Rectal smooth muscle tissue (tissue), 1 donor: ENCODE measurements at regions not wholly inside any gene's neighbourhood (a gene's known extent, or its start where the extent isn't known, plus 50 kb on each side); places are given as distances from the start of the nearest gene placed in this dataset.

ENCODE experiments used
- H3K27ac ChIP-seq: one replicate; pipeline ENCODE4 v1.7.0; 2013; ENCODE audit warnings: low read depth, low read length, inconsistent platforms
- H3K27me3 ChIP-seq: one replicate; pipeline ENCODE4 v1.7.0; 2013; ENCODE audit warnings: low read length; ENCODE audit not compliant: control insufficient read depth, insufficient read depth
- H3K36me3 ChIP-seq: one replicate; pipeline ENCODE4 v1.7.0; 2013; ENCODE audit warnings: low read length; ENCODE audit not compliant: control insufficient read depth, insufficient read depth
- H3K4me1 ChIP-seq: one replicate; pipeline ENCODE4 v1.7.0; 2013; ENCODE audit warnings: low read length; ENCODE audit not compliant: control insufficient read depth, insufficient read depth
- H3K4me3 ChIP-seq: one replicate; pipeline ENCODE4 v1.7.0; 2013; ENCODE audit warnings: low read length
- H3K9ac ChIP-seq: one replicate; pipeline ENCODE4 v1.7.0; 2013; ENCODE audit warnings: low read length

GRCh38 chr6:103080497-103080896 lies 1687.0 kb downstream of the GRIK2 start:
- Histone ChIP-seq H3K27me3 (no peaks in the 10 kb centered on the region), H3K27ac (no peak overlapping the region), H3K4me1 (no peaks in the 10 kb centered on the region), H3K9ac (no peak overlapping the region), H3K36me3 (no peaks in the 10 kb centered on the region), H3K4me3 (no peak overlapping the region)

- Histone ChIP-seq H3K9ac (no peak overlapping the region), H3K27ac (no peak overlapping the region), H3K36me3 (no peaks in the 10 kb centered on the region), H3K27me3 (no peaks in the 10 kb centered on the region), H3K4me1 (no peaks in the 10 kb centered on the region), H3K4me3 (no peak overlapping the region)
Measured at GRCh38 chr6:103079867-103080266, 1686.4 kb downstream of the GRIK2 start.

- Histone ChIP-seq H3K9ac (no peak overlapping the region), H3K36me3 (no peaks in the 10 kb centered on the region), H3K27me3 (no peaks in the 10 kb centered on the region), H3K4me3 (no peak overlapping the region), H3K4me1 (no peaks in the 10 kb centered on the region), H3K27ac (no peak overlapping the region)
Measured at GRCh38 chr6:103062136-103062535, 1668.6 kb downstream of the GRIK2 start.

- no peaks in the 10 kb centered on the region for H3K27me3 ChIP-seq
- no peaks in the 10 kb centered on the region for H3K36me3 ChIP-seq
- H3K27ac ChIP-seq, result no peak overlapping the region
- no peak overlapping the region for H3K9ac ChIP-seq
- no peaks in the 10 kb centered on the region for H3K4me1 ChIP-seq
- no peak overlapping the region for H3K4me3 ChIP-seq
Measured at GRCh38 chr6:103047567-103047966, 1654.1 kb downstream of the GRIK2 start.

GRCh38 chr6:103042336-103042735 lies 1648.8 kb downstream of the GRIK2 start:
- Histone ChIP-seq H3K27ac (no peak overlapping the region), H3K9ac (no peak overlapping the region), H3K36me3 (no peaks in the 10 kb centered on the region), H3K4me3 (no peak overlapping the region), H3K27me3 (no peaks in the 10 kb centered on the region), H3K4me1 (no peaks in the 10 kb centered on the region)

- H3K4me1 ChIP-seq, result no peaks in the 10 kb centered on the region
- no peak overlapping the region for H3K27ac ChIP-seq
- H3K36me3 ChIP-seq, result no peaks in the 10 kb centered on the region
Measured at GRCh38 chr6:103036846-103037245, 1643.3 kb downstream of the GRIK2 start.

GRCh38 chr6:103027271-103027931 lies 1633.9 kb downstream of the GRIK2 start:
- no peak overlapping the region for H3K27ac ChIP-seq
- no peaks in the 10 kb centered on the region for H3K36me3 ChIP-seq
- H3K4me1 ChIP-seq, result no peaks in the 10 kb centered on the region
- no peak overlapping the region for H3K4me3 ChIP-seq
- no peak overlapping the region for H3K9ac ChIP-seq
- no peaks in the 10 kb centered on the region for H3K27me3 ChIP-seq

More at GRCh38 chr6:103036846-103037245, 1643.3 kb downstream of the GRIK2 start:
- H3K9ac ChIP-seq, result no peak overlapping the region
- H3K27me3 ChIP-seq, result no peaks in the 10 kb centered on the region
- no peak overlapping the region for H3K4me3 ChIP-seq

- Histone ChIP-seq H3K27ac (no peak overlapping the region), H3K4me3 (no peak overlapping the region), H3K9ac (no peak overlapping the region), H3K36me3 (no peaks in the 10 kb centered on the region), H3K27me3 (no peaks in the 10 kb centered on the region), H3K4me1 (no peaks in the 10 kb centered on the region)
Measured at GRCh38 chr6:103018426-103018825, 1624.9 kb downstream of the GRIK2 start.

GRCh38 chr6:103017878-103018277 lies 1624.4 kb downstream of the GRIK2 start:
- no peaks in the 10 kb centered on the region for H3K36me3 ChIP-seq
- no peaks in the 10 kb centered on the region for H3K27me3 ChIP-seq
- no peak overlapping the region for H3K4me3 ChIP-seq
- no peak overlapping the region for H3K9ac ChIP-seq
- H3K27ac ChIP-seq, result no peak overlapping the region
- no peaks in the 10 kb centered on the region for H3K4me1 ChIP-seq

- Histone ChIP-seq H3K27ac (no peak overlapping the region), H3K36me3 (no peaks in the 10 kb centered on the region), H3K27me3 (no peaks in the 10 kb centered on the region), H3K4me1 (no peaks in the 10 kb centered on the region), H3K4me3 (no peak overlapping the region), H3K9ac (no peak overlapping the region)
Measured at GRCh38 chr6:103011605-103012004, 1618.1 kb downstream of the GRIK2 start.

- no peaks in the 10 kb centered on the region for H3K4me1 ChIP-seq
- H3K36me3 ChIP-seq, result no peaks in the 10 kb centered on the region
- no peak overlapping the region for H3K4me3 ChIP-seq
- H3K27ac ChIP-seq, result no peak overlapping the region
- H3K9ac ChIP-seq, result no peak overlapping the region
- no peaks in the 10 kb centered on the region for H3K27me3 ChIP-seq
Measured at GRCh38 chr6:103002282-103002681, 1608.8 kb downstream of the GRIK2 start.

- no peak overlapping the region for H3K9ac ChIP-seq
- H3K27me3 ChIP-seq, result no peaks in the 10 kb centered on the region
- H3K4me3 ChIP-seq, result no peak overlapping the region
- no peak overlapping the region for H3K27ac ChIP-seq
- no peaks in the 10 kb centered on the region for H3K4me1 ChIP-seq
- no peaks in the 10 kb centered on the region for H3K36me3 ChIP-seq
Measured at GRCh38 chr6:103001724-103002123, 1608.2 kb downstream of the GRIK2 start.

GRCh38 chr6:103000688-103001087 lies 1607.2 kb downstream of the GRIK2 start:
- Histone ChIP-seq H3K9ac (no peak overlapping the region), H3K4me1 (no peaks in the 10 kb centered on the region), H3K36me3 (no peaks in the 10 kb centered on the region), H3K27ac (no peak overlapping the region), H3K27me3 (no peaks in the 10 kb centered on the region), H3K4me3 (no peak overlapping the region)
